HK-2 (cell line): ENCODE measurements at regions not wholly inside any gene's neighbourhood (a gene's known extent, or its start where the extent isn't known, plus 50 kb on each side); places are given as distances from the start of the nearest gene placed in this dataset.
A peak's percentile ranks its signal among the peaks of the same experiment; 100 is the strongest.
"Not testable (repeated sequence)": the region's sequence is repeated elsewhere in the genome, so short reads cannot be mapped to it uniquely, and the experiment has no call there.

Experiments
- DNase-seq: peaks from one replicate; pipeline ENCODE4 v3.0.0-alpha.2; 2018; ENCODE audit not compliant: unreplicated experiment

- no peak for DNase-seq
Measured at GRCh38 chr4:83922402-83922801, 386.5 kb downstream of the GPAT3 start.

GRCh38 chr4:83921124-83921523 lies 385.2 kb downstream of the GPAT3 start:
- DNase-seq, result no peak

- no peak for DNase-seq
Measured at GRCh38 chr4:83920375-83920774, 384.5 kb downstream of the GPAT3 start.

DNA sequence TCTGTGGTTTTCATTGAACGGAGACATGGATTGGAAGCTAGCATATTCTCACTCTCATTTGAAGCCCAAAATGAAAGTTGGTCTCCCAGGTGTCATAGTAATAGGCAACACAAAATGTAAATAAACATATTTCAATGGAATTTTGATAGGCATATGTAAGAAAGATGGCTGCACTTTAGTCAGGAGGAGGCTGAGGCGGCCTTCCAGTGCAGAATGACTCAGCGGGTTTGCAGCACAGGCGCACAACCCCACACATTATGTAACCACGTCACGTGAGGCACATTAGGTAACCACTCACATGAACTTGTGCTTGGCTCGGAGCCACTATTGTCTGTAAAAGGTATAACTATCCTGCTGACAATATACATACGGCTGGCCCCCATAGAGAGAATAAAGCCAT lies 381.7 kb downstream of the GPAT3 start:
- DNase-seq, result no peak

- DNase-seq, result no peak
Measured at GRCh38 chr4:83910693-83911092, 374.8 kb downstream of the GPAT3 start.

GRCh38 chr4:83906561-83906960 lies 370.7 kb downstream of the GPAT3 start:
- DNase-seq, result no peak

DNA sequence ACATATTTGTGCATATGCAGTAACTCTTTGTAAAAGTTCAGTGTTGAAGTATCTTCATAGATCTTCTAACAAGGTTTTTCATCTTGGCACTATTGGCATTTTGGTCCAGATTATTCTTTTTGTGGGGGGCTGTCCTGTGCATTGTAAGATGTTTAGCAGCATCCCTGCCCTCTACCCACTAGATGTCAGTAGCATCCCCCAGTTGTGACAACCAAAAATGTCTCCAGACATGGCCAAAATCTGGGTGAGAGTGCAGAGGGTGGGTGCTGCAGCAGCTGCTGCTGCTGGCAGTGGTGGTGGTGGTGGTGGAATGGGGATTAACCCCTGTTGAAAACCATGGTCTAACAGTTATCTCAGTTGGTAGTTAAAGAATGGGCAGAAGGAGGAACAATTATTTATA lies 370.0 kb downstream of the GPAT3 start:
- no peak for DNase-seq

DNA sequence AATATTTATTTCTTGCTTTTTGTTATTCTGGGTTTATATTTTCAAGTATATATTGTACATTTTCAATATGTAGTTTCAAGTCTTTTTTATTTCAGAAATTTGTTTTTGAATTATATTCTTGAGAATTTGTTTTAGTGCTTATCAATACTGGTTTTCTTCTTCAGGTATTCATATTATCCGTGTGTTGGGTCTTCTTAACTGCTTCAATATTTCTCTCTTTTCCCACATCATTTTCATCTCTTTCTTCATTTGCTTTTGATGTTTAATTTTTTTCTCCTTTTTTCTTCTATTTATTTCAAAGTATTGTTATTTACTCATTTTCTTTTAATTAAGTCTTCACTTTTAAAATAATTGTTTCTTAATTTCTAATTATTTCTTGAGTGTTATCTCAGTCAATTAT lies 367.8 kb downstream of the GPAT3 start:
- not testable (repeated sequence) for DNase-seq

- DNase-seq, result no peak
Measured at GRCh38 chr4:83894831-83895230, 358.9 kb downstream of the GPAT3 start.

GRCh38 chr4:83890816-83891215 lies 354.9 kb downstream of the GPAT3 start:
- DNase-seq, result peak; percentile 20

DNA sequence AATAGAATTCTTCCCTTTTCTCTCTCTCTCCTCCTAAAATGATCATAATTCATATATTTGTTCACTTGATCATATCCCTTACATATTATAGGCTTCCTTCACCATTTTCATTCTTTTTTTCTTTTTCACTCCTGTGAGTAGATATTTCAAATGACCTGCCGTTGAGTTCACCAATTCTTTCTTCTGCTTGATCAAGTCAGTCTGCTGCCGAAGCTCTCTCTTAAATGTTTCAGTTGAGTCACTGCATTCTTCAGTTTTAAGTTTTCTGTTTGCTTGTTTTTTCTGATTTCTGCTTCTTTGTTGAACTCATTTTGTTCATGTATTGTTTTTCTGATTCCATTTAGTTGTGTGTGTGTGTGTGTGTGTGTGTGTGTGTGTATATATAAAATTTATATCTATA lies 354.3 kb downstream of the GPAT3 start:
- DNase-seq, result no peak

GRCh38 chr4:83889802-83890201 lies 353.9 kb downstream of the GPAT3 start:
- no peak for DNase-seq

DNA sequence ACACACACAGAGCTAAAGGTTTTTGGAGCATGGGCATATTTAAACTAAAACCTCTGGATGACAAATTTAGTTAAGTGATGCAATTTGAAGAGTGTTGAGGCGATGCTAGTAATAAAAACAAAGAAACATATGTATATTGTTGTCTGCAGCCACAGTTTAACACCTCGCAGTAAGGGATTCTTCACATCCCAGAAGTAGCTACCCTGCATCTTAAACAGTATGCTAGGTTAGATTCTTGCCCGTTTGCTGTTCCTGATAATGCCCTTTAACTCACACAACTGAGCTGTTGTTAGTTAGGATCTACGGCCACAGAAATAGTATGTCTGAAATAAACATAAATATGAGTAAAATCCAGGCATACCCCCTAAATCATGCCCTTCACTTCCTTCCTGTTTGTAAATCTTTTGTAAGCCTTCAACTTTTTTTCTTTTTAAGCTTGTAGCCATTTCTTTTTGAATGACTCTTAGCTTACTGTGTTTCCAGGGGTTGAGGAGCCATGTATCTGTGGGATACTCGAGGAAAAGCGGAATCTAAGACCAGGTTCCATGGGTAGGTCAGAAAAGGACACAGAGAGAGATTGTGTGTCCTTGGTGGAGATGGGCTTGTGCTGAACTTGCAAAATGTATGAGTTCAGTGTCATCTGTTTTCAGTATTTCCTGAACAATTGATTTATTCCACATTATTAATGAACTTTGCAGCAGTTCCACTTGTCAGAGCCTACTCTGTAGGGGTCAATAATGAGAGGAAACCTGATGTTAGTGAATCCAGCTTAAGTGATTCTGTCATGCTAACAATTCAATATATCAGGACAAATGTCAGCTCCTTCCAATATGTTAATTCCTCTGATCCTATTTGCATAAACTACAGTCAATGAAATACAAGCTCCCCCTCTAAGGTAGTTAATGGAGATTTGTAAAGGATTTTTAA lies 349.6 kb downstream of the GPAT3 start:
- DNase-seq, result no peak

DNA sequence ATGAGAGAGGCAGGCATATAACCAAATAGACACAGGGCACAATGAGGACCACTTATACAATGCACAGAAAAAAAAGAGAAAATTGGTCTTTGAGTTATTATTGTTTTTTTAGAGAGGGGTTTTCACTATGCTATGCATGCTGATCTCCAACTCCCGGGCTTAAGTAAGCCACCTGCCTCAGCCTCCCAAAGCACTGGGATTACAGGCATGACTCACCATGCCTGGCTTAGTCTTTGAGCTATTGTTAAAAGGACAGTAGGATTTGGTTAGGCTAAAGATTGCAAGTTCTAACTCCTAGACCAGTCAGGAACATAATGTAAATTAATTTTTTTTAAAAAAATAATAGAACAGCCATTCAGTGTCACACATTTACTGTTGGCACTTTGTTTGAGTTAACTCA lies 340.1 kb downstream of the GPAT3 start:
- no peak for DNase-seq

DNA sequence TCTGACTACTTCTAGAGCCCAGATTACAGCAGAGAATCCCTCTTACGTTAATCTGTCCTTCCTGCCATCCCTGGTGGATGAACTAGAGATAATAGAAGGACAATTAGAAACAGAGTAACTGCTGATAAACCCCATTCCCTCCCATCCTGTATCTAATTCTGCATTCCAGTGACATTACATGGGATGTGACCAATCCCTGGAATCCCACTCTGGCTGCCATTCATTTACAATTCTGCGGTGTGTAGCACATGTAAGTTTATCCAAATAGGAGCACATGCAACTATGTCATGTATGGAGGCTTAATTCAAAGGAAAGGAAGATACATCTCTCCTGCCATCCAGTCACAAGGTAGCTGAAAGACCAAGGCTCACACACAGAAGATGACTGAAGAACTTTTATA lies 339.5 kb downstream of the GPAT3 start:
- DNase-seq, result no peak

DNA sequence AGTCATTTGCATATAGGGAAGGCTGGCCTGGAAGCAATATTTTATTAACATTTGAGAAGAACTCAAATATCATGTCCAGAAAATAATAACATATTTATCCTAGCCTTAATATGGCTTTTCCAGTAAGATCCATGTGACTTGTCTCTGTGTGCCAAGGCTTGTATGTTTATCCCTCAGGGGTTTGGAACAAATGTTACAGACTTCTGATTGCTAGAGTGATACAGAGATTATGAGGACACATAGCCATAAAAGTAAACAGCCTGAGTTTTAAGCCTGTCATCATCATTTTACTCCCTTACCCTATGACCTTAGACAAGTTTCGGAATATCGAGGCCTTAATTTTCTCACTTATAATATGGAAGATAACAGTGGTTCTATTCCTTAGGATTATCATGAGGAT lies 338.1 kb downstream of the GPAT3 start:
- no peak for DNase-seq

DNA sequence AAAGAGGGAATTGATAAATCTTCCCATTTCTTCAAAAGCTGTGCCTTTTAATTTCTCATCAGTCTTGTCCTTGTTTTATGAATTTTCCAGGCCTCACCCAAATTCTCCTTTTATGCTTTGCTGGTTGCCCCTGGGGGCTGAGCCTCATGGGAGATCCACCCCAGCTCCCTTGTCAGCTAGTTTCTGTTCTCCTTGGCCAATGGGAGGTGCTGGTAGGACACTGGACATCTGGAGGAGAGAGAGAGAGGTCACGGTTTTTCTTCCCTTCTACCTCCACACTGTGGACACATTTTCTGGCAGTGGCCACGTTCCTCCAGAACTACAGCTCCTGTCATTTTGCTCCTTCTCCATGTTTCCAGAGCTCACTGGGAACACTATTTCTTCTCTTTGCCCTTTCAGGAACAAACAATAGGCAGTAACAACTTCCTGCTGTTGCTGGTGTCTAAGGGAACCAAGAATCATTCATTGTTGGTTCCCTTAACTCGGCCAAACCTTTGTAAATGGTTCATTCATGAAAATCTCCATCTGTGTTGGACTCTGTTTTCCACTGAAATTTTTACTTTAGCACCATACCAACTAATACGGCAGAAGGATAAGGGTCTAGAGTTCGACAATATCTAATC lies 334.5 kb downstream of the GPAT3 start:
- DNase-seq, result no peak

GRCh38 chr4:83866834-83867621 lies 331.1 kb downstream of the GPAT3 start:
- DNase-seq, result no peak

- no peak for DNase-seq
Measured at GRCh38 chr4:83865417-83866150, 329.7 kb downstream of the GPAT3 start.

DNA sequence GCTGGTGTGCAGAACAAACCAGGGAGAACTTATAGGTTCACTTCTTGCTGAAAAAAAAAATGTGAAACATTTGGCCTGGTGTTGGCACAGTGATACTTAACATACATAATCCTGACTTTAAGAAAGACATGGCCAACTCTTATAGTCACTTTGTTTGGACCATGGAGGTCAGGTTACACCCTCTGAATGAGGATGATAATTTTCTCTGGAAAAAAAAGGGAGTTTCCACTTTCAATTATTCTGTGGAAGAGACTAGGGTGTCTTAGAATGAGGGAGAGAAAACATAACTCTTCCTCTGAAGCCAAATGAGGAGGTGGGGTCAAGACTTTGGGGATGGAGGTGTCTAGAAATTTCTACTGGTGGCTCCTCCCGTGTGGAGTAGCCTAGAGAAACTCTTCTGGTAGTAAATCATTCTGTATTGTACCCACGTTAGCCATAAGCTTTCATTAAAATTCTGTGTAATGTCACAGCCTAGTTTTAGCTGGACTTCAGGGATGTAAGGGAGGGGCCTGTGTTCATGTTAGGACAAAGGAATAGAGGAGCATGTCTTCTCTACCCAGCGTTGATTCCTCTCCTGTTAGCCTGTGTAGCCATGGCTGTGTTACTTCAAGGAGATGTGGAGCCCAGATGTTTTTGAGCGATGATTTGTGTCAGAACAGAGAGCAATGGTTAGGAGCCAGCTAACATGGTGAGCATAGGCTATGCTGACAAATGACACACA lies 328.3 kb downstream of the GPAT3 start:
- DNase-seq, result no peak

DNA sequence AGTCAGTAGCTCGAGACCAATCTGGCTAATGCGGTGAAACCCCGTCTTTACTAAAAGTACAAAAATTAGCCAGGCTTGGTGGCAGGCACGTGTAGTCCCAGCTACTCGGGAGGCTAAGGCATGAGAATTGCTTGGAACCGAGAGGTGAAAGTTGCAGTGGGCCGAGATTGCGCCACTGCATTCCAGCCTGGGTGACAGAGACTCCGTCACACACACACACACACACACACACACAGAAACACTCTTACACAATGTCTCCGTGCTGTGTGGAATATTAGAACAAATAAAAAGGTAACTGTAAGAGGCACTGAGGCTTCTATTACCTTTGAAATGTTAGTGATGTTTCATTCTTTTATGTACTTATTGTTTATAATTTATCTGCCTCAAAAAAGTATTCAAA lies 326.6 kb downstream of the GPAT3 start:
- DNase-seq, result no peak
